ENCODE measurements at regions not wholly inside any gene's neighbourhood (a gene's known extent, or its start where the extent isn't known, plus 50 kb on each side); places are given as distances from the start of the nearest gene placed in this dataset.
"Not testable (repeated sequence)": the region's sequence is repeated elsewhere in the genome, so short reads cannot be mapped to it uniquely, and the experiment has no call there.

DNA sequence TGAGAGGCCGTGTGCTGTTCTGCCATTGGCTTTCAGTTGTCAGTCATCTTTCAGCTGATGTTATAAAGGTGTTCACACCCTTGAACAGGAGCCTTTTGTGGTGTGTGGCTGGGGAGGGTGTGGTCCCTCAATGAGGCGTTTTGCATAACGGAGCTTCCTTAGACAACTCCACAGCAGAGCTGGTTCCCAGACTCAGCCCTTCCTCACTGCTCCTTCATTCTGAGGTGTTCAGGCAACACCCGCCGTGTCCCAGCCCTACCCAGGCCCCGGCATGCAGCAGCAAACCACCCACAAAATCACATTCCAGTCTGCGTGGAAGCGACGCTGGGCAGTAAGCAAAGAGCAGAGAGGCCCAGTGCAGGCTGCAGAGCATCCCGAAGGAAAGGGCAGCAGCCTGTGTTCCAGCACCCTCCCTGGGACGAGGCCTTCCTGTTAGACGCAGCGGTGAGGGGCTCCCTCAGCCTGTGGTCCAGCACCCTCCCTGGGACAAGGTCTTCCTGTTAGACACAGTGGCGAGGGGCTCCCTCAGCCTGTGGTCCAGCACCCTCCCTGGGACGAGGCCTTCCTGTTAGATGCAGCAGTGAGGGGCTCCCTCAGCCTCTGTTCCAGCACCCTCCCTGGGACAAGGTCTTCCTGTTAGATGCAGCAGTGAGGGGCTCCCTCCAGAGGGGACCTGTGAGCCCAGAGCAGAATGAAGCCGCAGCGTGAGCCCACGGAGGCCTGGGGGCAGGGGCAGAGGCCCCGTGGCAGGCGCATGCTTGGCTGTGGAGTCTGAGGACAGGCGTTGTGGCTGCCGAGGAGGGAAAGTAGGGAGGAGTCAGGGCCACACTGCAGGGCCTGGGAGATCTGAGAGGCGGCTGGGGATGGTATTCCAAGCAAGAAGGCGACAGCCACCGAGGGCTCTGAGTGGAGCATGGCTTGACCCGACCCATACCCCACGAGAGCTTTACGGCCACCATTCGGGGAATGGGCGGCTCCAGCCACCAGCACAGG, 201.8 kb upstream of the HDAC4 start:
- no peak for DNase-seq (ENCODE audit: low read depth)

DNA sequence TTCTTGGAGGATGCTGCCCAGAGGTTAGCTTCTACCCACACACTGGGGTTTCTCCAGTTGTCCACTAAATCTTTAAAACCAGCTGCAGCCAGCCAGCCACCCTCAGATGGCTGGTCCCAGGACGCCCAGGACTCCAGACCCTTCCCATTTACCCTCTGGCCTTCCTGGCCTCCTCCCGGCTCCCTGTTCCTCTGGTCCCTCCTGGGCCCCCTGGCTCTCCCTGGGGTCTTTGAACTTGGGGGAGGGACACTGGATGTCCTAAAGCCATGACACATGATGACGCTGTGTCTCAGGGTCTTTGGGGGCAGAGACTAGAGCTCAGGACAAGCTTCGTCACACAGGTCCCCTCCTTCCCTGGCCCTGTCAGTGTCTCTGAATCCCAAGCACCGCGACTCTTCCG, 201.1 kb upstream of the HDAC4 start:
- DNase-seq (ENCODE audit: low read depth), result no peak

DNA sequence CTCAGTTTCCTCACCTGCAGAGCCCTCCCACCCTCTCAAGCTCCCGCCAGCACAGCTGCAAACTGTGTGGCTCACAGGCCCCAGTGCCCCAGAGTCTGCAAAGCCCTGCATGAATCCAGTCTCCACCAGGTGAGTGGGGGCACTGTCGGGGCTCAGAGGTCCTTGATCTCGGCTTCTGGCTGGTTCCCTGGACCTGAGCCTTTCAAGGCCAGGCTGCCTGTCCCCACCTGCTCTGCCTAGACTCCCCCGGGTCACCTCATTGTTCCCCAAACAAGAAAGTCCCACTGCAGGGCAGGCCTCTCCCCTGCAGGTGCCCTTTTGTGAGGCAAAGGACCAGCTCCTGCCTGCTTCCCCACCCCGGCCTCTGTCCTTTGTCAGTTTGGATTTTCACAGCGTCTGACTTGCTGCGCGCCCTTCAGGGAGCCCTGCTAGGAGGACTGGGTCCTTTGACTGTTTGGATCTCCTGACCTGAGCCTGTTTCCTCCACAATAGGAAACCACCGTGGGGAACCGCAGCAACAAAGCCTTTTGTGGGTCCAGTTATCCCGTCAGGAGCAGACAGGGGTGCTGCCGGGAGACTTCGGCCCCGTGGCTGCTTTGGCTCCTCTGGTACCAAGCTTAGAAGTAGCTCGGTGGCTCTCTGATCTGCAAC, 200.5 kb upstream of the HDAC4 start:
- DNase-seq (ENCODE audit: low read depth), result no peak

DNA sequence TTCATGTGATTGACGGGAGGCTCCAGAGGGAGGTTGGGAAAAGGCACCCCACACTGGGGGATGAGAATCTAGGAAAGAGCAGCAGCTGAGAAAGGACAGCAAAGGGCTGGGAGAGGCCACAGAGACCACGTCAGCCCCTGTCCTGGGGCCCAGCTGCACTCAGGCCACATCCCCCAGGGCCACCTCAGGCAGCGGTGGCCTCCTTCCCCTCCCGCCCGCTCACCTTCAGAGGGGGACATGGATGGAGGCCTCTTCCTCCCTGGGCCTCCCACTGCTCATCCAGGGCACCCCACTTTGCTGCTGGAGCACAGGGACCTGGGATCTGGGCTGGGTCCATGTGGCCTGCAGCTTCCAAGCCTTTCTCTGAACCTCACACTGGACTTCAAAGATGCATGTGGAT, 199.8 kb upstream of the HDAC4 start:
- DNase-seq (ENCODE audit: low read depth), result no peak

DNA sequence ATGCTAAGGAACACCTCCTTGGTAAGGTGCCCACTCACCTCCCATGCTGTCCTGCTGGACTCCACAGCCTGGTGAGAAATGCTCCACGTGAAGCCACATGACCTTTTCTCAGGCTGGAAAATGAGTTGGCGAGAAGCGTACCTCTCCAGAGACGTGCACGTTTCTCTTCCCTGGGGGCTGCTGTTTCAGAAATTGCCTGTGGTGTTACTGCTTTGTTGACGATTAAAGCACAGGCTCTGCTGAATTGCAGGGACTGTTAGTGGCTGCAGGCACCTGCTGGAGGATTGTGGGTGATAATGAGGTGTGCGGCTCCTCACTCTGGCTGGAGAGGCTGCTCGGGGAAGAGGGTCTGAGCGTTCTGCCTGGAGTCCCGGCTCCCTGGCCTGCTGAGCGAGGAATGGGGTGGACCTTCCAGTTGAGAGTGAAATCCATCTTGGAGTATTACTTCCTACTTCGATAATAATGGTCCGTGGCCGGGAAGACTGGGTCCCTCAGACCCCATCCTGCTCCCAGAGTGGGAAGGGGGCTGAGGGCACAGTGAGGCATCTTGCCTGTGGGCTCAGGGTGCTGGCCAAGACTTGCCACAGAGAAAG, 199.3 kb upstream of the HDAC4 start:
- no peak for DNase-seq (ENCODE audit: low read depth)

DNA sequence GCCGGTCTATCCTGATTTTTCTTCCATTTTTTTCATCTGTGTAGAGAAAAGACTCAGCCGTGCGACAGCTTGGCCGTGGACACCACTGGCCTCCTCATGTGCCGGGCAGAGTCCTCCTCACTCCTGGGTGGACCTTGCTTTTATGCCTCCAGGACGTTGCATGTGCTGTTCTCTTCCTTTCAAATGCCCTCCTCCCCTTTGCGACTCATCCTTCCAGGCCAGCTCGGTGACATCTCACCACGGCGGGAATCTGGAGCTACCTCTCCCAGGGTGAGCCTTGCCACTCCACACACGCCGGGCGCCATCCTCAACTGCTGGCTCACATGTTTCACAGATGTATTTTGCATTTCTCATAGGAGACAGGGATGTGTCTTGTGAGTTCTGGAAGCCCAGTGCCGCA, 198.5 kb upstream of the HDAC4 start:
- no peak for DNase-seq (ENCODE audit: low read depth)

DNA sequence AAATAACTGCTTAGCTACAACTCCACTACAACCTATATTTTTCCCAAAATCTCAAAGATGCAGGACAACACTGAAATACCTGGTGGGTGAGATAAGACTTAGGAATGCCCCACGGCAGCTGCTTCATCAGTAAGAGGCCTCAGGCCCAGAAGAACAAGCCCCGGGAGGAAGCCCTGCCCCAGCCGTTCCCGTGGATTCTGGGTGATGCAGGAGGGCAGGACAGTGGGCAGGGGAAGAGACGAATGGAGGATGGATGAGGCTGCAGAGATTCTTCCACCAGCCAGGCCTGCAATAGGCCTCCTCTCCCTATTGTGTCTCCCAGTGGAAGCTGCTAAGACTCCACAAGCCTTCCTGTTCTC, 197.9 kb upstream of the HDAC4 start:
- no peak for DNase-seq (ENCODE audit: low read depth)

DNA sequence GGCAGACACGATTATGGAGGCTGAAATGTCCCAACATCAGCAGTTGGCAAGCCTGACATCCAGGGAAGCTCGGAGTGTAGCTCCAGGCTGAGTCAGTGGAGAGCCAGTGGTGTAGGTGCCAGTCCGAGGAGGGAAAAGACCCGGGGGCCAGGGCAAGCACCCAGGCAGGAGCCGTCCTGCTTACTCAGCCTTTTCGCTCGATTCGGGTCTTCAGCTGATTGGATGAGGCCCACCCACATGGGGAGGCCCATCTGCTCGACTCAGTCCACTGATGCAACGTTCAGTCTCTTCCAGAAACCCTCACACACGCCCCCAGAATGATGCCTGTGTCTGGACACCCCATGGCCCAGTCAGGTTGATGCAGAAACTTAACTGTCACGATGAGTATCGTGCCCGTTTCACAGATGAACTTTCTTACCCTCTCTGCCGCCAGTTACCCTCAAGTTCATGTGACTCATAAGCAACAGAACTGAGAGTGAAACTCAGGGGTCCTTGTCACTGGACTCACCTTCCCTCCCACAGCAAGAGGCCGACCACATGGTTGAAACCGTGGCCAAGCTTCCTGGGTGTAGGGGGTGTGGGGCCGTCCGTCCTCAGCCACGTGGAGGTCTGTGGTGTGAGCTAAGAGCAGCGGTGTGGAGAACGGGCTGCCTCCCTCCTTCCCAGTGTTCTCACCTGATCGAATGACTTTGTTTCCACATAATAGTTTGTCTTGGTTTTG, 197.4 kb upstream of the HDAC4 start:
- DNase-seq (ENCODE audit: low read depth), result no peak

DNA sequence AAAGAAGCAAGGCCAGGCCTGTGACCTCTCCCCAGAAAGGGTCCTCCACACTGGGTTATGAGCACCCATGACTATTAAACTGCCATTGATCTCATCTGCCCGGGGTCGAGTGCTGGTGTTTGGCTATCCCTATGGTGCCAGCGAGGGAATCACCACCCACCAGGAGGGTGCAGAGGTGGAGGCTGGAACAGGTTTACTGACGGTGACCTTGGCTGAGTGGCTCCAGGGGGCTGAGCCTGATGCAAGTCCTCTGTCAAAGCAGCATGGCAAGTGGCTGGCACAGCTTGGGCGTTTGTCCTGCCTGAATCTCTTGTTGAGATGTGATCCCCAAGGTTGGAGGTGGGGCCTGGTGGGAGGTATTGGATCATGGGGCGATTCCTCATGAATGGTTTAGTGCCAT, 196.4 kb upstream of the HDAC4 start:
- DNase-seq (ENCODE audit: low read depth), result no peak

DNA sequence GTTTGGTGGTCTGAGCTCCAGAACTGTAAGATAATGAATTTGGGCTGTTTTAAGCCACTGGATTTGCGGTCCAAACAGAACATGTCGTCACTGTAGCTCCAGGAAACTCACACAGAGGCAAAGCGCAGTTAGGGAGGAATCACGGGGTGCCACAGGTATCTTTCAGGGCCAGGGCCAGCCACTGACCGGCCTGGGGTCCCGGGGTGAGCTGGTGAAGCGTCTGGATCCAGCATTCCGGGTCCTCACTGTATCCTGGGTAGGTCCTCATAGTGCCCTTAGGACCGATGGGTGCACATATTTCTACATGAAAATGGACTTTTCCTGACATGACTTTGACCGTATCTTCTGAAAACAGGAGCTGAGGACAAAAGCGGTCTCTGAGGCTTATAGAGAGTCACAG, 196.0 kb upstream of the HDAC4 start:
- no peak for DNase-seq (ENCODE audit: low read depth)

DNA sequence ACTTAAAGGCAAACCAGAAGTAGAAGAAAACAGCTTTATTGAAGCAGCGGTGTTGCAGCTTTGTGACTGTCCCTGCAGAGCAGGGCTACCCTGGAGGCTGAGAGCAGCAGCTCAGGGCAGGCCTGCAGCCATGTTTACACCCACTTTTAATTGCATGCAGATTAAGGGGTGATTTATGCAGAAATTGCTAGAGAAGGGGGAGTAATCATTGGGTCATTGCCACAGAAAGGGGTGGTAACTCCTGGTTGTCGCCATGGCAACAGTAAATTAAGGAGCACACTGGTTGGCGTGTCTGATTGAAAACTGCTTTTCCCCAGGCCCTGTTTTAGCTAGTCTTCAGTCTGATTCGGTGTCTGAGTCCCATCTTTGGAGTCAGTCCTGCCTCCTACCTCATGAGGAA, 195.4 kb upstream of the HDAC4 start:
- no peak for DNase-seq (ENCODE audit: low read depth)

DNA sequence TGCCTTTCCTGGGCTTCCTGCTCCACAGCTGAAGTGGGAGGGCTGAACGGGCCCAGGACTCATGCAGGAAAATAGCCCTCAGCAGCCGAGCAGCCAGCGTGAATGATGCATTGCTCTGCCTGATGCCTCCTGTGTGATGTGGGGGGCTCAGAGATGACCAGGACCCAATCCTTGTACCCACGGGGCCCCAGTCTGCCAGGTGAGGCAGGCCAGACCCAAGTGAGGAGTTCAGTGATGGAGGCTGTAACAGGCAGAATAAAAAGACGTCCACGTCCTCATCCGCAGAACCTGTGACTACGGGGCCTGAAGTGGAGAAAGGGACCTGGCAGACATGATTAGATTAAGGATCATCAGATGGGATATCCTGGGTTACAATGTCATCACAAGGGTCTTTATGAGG, 194.9 kb upstream of the HDAC4 start:
- no peak for DNase-seq (ENCODE audit: low read depth)

DNA sequence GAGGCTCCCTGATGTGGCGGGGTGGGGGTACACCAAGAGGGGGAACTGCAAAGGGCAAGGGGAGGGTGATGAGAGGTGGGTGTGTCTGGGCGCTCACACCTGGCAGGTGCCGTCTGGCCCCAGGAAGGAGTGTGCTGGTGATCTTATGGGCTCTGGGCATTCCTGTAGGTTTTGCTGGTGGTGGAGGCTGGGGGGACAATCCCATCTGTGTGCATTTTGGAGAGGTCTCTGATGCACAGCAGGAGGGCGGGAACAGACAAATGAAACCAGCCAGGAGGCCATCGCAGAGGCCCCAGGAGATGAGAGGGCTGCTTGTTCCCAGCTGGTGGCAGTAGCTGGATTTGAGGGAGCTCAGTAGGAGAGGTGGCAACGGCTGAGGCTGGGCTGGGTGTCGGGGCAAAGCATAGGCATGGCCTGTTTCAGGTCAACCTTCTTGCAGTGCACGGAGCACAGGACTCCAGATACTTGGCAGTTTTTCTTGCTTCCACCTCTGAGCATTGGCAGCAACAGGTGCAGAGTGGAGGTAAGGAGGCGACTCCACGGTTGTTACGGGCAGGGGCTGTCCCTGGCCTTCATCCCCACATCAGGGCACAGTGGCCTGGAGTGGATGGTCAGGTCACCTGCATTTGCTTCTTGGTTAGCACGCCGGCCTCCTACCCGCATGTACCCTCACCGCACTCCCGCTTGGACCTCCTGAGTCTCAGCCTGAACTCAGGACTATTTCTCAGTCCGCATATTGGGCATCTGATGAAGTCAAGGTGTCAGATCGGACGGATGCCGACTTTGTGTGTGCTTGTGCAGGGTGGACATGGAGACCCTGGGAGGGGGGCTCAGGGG, 194.2 kb upstream of the HDAC4 start:
- no peak for DNase-seq (ENCODE audit: low read depth)

DNA sequence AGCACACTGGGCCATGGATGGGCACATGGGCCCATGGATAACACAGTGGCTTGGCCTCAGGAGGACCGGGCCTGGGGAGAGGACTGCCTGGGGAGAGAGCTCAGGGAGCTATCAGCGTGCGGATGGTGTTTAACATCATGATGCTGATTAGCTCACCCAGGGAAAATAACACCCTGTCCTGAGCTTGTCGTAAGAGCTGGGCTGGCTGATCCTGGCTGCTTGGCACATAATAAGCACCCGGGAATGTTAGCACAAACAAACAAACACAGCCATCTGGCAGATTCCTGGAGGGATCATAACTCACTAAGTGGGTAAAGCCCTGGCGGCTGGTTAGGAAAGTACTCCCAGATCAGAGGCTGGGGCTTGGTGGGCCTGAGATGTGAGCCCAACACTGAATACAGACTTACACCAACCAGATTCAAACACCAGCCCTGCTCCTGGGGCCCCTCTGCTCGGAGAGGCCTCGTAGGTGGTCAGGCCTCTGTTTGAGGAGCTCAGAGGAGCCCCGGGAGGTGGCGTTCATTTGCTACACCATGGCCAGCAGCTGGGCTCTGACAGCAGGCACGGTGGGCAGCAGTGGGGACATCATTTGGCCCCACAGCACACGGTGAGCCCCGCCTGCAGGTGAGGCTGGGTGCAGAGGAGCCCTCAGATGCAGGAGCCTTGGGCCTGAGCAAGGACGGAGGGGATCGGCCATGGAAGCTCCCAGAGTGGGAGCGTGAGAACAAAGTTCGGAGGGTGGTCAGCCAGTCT, 193.4 kb upstream of the HDAC4 start:
- no peak for DNase-seq (ENCODE audit: low read depth)

DNA sequence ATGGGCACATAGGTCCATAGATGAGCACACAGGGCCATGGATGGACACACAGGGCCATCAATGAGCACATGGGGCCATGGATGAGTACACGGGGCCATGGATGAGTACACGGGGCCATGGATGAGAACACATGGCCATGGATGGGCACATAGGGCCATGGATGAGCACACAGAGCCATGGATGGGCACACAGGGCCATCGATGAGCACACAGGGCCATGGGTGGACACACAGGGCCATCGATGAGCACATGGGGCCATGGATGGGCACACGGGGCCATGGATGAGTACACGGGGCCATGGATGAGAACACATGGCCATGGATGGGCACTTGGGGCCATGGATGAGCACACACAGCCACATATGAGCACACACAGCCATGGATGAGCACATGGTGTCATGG, 192.6 kb upstream of the HDAC4 start:
- DNase-seq (ENCODE audit: low read depth), result no peak

DNA sequence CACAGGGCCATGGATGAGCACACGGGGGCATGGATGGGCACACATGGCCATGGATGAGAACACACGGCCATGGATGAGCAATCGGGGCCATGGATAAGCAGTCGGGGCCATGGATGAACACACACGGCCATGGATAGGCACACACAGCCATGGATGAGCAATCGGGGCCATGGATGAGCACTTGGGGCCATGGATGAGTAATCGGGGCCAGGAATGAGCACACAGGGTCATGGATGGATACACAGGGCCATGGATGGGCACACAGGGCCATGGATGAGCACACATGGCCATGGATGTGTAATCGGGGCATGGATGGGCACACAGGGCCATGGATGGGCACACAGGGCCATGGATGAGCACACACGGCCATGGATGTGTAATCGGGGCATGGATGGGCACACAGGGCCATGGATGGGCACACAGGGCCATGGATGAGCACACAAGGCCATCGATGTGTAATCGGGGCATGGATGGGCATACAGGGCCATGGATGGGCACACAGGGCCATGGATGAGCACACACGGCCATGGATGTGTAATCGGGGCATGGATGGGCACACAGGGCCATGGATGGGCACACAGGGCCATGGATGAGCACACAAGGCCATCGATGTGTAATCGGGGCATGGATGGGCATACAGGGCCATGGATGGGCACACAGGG, 191.9 kb upstream of the HDAC4 start:
- not testable (repeated sequence) for DNase-seq (ENCODE audit: low read depth)

DNA sequence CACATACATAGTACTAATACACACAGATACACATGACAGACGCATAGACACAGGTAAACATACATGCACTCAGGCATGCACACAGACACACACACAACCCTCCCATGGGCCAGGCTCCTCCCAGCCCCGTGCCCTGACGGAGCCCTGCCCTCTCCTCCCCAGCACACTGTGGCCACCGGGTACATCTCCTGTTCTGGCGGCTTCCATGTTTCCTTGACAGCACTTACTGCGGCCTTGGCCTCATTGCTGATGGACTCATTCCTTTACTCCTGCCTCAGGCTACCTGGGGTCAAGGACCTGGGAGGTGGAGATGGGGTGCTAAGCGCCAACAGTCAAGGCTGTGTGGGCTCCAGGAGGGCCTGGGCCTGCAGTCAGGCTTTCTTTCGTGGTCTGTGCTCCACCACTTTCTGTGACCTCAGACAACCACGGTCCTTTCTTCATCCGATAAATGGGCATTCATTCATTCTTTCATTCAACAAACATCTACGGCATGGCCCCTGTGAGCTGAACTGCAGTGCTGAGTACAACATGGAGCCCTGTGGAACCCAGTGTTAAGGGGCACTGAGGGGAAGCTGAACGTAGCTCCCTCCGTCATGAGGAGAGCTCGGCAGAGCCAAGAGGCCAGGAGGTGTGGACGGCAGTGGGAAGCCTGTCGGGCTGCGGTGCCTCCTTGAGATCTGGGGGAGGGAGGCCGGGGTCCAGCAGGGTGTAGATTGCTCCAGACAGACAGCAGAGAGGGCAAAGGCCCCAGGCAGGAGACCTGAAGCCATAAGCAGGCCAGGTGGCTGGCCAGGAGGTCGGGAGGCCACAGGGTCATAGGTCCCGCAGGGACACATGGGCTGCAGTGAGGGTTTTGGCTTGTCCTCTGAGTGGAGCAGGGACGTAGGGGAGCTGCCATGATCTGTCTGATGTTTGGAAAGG, 190.4 kb upstream of the HDAC4 start:
- DNase-seq (ENCODE audit: low read depth), result no peak

DNA sequence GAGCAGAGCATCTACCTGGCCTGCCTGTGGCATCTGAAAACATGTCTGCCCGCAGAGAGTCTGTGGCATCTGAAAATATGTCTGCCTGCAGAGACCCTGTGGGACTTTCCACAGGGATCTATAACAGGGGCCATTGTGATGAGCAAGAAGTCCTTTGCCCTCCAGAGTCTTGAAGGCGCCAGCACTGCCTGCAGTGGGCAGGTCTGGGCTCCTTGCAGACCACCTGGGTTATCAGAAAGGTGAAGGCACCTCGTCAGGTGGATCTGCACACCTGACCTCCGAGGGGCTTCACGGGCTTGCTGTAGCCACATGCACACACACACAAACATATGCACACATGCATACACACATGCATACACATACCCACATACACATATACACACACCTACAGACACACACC, 189.5 kb upstream of the HDAC4 start:
- no peak for DNase-seq (ENCODE audit: low read depth)

DNA sequence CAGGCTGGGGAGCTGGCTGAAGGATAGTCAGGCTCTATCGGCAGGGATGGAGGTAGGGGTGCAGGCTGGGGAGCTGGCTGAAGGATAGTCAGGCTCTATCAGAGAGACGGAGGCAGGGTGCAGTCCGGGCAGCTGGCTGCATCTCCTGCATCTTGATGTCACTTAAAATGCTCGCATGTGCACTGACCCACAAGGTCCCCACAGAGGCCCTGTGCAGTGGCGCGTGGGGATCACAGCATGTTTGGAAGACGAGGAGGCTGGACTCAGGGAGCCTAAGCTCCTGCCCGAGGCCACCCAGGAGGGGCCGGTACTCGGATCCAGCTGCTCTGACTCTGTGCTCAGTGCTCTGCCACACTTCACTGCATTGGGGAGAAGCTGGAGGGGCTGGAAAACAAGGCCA, 189.0 kb upstream of the HDAC4 start:
- DNase-seq (ENCODE audit: low read depth), result no peak

Data from stimulated activated CD8-positive, alpha-beta memory T cell treated with anti-CD3 and anti-CD28 coated beads, Interleukin-15, amount 100 ng/mL, for 24 hours (primary cell).